CD4-positive, CD25-positive, alpha-beta regulatory T cell (primary cell): ENCODE measurements at regions not wholly inside any gene's neighbourhood (a gene's known extent, or its start where the extent isn't known, plus 50 kb on each side); places are given as distances from the start of the nearest gene placed in this dataset.

Experiments used
- ATAC-seq, 2 donors: fragments of 150-1000 bp; cut with Tn5 transposase; one replicate each; pipeline ENCODE4 v1.10.0; 2021; ENCODE audit warnings: low read depth in 2 of 2, moderate number of reproducible peaks in 2 of 2, moderate library complexity in 1 of 2
- DNase-seq, 3 donors: peaks; one replicate each; pipeline versions ENCODE4 v3.0.0 to v3.0.0-alpha.2; 2012 to 2022; ENCODE audit warnings: mixed read lengths in 1 of 3
- H3K27ac ChIP-seq: one replicate; pipeline ENCODE4 v1.7.0; 2013; ENCODE audit warnings: mild to moderate bottlenecking, low read length; ENCODE audit not compliant: insufficient read depth, poor library complexity, severe bottlenecking
- H3K27me3 ChIP-seq: one replicate; pipeline ENCODE4 v1.7.0; 2013; ENCODE audit warnings: low read length; ENCODE audit not compliant: control insufficient read depth, insufficient read depth
- H3K36me3 ChIP-seq: one replicate; pipeline ENCODE4 v1.7.0; 2013; ENCODE audit warnings: mild to moderate bottlenecking, low read length, moderate library complexity; ENCODE audit not compliant: control insufficient read depth, insufficient read depth
- H3K4me1 ChIP-seq: 2 replicates; pipeline ENCODE4 v1.7.0; 2013; ENCODE audit warnings: mild to moderate bottlenecking, low read length; ENCODE audit not compliant: insufficient read depth, control insufficient read depth, poor library complexity, severe bottlenecking
- H3K4me3 ChIP-seq: one replicate; pipeline ENCODE4 v1.7.0; 2013; ENCODE audit warnings: low read depth, mild to moderate bottlenecking, low read length, moderate library complexity
- H3K9me3 ChIP-seq, 2 experiments: 1 replicate in 1 of 2; 2 replicates in 1 of 2; pipeline ENCODE4 v1.7.0; 2013; ENCODE audit warnings: low read length in 2 of 2, mild to moderate bottlenecking in 1 of 2, moderate library complexity in 1 of 2; ENCODE audit not compliant: control insufficient read depth in 2 of 2
- H3K27ac Mint-ChIP-seq, 3 donors: one replicate each; pipeline ENCODE4 v1.8.0; 2020 to 2022; ENCODE audit warnings: mild to moderate bottlenecking in 3 of 3, mixed read lengths in 3 of 3, moderate library complexity in 2 of 3
- H3K27me3 Mint-ChIP-seq: one replicate; pipeline ENCODE4 v1.8.0; 2022; ENCODE audit warnings: mild to moderate bottlenecking, mixed read lengths
- H3K36me3 Mint-ChIP-seq: one replicate; pipeline ENCODE4 v1.8.0; 2020; ENCODE audit warnings: mixed read lengths
- H3K4me1 Mint-ChIP-seq, 4 donors: one replicate each; pipeline ENCODE4 v1.8.0; 2020 to 2022; ENCODE audit warnings: mixed read lengths in 4 of 4, mild to moderate bottlenecking in 1 of 4
- H3K4me3 Mint-ChIP-seq, 4 donors: one replicate each; pipeline ENCODE4 v1.8.0; 2020 to 2022; ENCODE audit warnings: mild to moderate bottlenecking in 4 of 4, mixed read lengths in 4 of 4, moderate library complexity in 3 of 4
- H3K9me3 Mint-ChIP-seq, 7 donors: one replicate each; pipeline ENCODE4 v1.8.0; 2020 to 2022; ENCODE audit warnings: mixed read lengths in 7 of 7, mild to moderate bottlenecking in 3 of 7, moderate library complexity in 2 of 7

DNA sequence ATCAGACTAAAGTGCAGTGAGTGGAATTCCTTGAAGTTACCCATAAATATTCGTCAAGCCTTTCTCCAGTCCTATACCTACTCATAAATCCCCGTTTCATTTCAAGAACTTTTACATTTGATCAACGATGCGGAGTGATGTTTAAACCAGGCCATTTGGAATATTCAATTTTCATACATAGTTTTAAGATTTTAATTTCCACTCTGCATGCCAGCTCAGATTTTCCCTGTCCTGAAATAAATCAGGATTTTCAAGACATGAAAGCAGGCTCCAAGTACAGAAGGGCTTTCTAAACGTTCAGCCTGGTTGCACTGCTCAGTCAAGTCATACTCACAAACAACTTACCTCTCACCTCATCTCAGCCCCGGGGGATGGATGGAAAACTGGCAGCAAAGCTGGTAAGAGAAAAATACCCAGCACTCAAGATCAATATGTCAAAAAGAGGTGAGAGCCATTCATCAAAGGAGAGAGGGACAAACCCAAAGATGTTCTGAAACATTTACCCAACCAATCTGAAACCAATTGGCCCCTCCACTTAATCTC, 418.5 kb downstream of the PLPP3 start:
- Mint-ChIP-seq H3K36me3 (no peaks in the 10 kb centered on the region), H3K4me3 (no peak overlapping the region), H3K9me3 (peaks cover 0 to 8% (median 0%) of the 10 kb centered on the region in 7 donors), H3K27me3 (no peaks in the 10 kb centered on the region), H3K4me1 (no peaks in the 10 kb centered on the region), H3K27ac (no peak overlapping the region)
- ATAC-seq (no peak), DNase-seq (no peak)
- Histone ChIP-seq H3K27ac (no peak overlapping the region), H3K4me1 (no peaks in the 10 kb centered on the region), H3K4me3 (no peak overlapping the region), H3K36me3 (no peaks in the 10 kb centered on the region), H3K9me3 (no peaks in the 10 kb centered on the region), H3K27me3 (no peaks in the 10 kb centered on the region)

DNA sequence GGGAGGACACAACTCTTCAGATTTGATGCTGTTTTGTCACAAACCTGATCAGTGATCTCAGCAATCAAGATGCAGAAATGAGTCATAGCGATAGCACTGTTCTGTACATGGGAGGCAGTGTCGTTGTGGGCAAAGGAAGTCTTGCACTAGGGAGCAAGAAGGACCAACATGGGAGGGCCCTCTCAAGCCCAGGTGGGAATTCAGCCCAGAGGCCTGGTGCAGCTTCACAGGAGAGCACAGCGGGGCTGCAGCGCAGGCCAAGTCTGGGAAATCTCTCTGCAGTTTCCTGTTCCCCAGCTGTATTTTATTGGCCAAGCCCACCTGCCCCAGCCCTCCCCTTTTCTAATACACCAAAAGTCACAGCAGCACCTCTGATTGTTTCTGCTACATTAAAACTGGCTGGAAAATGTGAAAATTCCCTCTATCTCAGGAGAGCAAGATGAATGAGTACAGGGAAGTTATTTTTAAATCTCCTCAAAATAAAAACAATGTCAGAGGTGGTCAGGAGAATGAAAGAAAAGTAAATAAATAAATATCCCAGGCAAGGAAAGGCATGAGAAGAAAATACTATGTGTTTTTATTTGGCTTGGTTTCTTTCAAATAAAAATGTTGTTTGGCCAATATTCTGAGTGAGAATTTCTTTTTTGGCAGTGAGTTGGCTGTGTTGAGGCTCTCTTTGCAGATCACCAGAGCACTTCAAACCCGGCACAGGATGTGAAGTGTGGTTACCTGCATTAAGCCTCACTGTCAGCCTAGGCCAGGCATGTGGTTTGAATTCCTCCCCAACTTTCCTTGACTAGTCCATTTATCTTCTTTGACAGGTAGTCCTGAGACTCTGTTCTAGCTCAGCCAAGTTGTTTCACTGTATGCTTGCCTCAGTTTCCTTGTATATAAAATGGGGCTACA, 422.1 kb downstream of the PLPP3 start:
- ATAC-seq (no peak), DNase-seq (no peak)
- Mint-ChIP-seq H3K27me3 (no peaks in the 10 kb centered on the region), H3K36me3 (no peaks in the 10 kb centered on the region), H3K9me3 (peaks cover 0 to 6% (median 0%) of the 10 kb centered on the region in 7 donors), H3K4me3 (no peak overlapping the region), H3K27ac (no peak overlapping the region), H3K4me1 (no peaks in the 10 kb centered on the region)
- H3K4me1 ChIP-seq = no peaks in the 10 kb centered on the region
- H3K4me3 ChIP-seq = no peak overlapping the region
- no peak overlapping the region for H3K27ac ChIP-seq
- H3K9me3 ChIP-seq = no peaks in the 10 kb centered on the region
- no peaks in the 10 kb centered on the region for H3K27me3 ChIP-seq
- H3K36me3 ChIP-seq = no peaks in the 10 kb centered on the region

- no peak overlapping the region for H3K27ac Mint-ChIP-seq
- H3K27me3 Mint-ChIP-seq = no peaks in the 10 kb centered on the region
- peaks cover 0 to 4% (median 2%) of the 10 kb centered on the region in 7 donors for H3K9me3 Mint-ChIP-seq
- Histone ChIP-seq H3K27ac (no peak overlapping the region), H3K4me3 (no peak overlapping the region), H3K27me3 (no peaks in the 10 kb centered on the region), H3K9me3 (no peaks in the 10 kb centered on the region), H3K4me1 (no peaks in the 10 kb centered on the region), H3K36me3 (no peaks in the 10 kb centered on the region)
- no peak overlapping the region for H3K4me3 Mint-ChIP-seq
- DNase-seq (no peak), ATAC-seq (no peak)
- no peaks in the 10 kb centered on the region for H3K36me3 Mint-ChIP-seq
- H3K4me1 Mint-ChIP-seq = no peaks in the 10 kb centered on the region
Observed at GRCh38 chr1:56153276-56153675, 426.1 kb downstream of the PLPP3 start.

DNA sequence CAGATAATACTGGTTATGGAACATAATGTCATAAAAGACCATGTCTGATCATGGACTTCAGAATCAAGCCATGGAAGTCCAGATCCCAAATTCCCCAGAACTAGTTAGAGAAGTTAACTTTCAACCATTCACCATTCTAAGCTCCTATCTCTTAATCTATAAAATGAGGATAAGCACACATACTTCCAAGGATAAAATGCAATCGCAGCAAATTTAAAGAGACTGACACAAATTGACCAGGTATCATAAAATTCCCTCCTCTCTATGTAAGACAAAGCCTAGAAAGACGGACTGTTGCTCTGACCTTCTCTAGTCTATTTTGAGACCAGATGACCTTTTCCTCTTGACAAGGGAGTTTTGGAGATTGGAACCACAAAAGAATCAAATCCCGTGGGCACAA, 426.7 kb downstream of the PLPP3 start:
- Mint-ChIP-seq H3K27ac (no peak overlapping the region), H3K4me3 (no peak overlapping the region)
- no peaks in the 10 kb centered on the region for H3K36me3 ChIP-seq

GRCh38 chr1:56151402-56151801, 428.0 kb downstream of the PLPP3 start:
- ATAC-seq = no peak
- no peaks in the 10 kb centered on the region for H3K4me1 Mint-ChIP-seq
- H3K27ac Mint-ChIP-seq = no peak overlapping the region

More for the DNA sequence above, 426.7 kb downstream of the PLPP3 start:
- Histone ChIP-seq H3K4me1 (no peaks in the 10 kb centered on the region), H3K9me3 (no peaks in the 10 kb centered on the region), H3K27me3 (no peaks in the 10 kb centered on the region), H3K27ac (no peak overlapping the region), H3K4me3 (no peak overlapping the region)
- no peaks in the 10 kb centered on the region for H3K4me1 Mint-ChIP-seq
- ATAC-seq (no peak), DNase-seq (no peak)
- H3K36me3 Mint-ChIP-seq = no peaks in the 10 kb centered on the region
- H3K27me3 Mint-ChIP-seq = no peaks in the 10 kb centered on the region
- H3K9me3 Mint-ChIP-seq = peaks cover 0 to 4% (median 2%) of the 10 kb centered on the region in 7 donors

DNA sequence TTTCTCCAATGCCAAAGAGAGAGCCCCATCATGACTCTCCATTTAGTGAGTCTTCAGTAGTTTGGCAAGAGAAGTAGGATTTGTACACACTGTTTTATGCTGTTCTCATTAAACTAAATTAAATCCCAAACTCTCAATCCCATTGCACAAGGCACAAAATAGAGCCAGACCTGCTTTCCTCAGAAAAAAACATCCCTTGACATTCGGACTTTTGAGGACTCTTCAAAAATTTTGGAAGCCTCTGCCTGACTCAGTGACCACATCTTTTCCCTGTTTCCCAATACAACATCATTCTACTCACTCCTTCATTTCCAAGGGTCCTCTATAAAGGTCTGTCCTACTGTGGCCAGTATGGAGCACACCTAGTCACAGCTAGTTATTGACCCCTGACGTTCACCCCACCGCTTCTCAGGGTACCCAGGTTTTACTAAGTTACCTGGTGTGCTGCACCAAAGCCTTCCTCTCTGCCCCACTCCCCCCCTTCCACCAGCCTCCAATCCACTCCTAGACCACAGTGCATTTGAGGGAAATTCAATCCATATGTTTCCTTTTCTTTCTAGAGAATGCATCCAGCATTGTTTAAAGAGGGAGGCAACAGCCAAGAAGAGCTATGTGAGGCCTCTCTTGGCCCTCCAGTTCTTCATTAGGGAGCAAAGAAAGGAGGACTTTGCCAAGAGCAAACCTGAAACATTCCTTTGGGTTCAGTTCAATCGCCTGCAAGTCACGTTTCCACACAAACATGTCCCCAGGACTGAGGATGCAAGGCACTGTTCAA, 428.7 kb downstream of the PLPP3 start:
- DNase-seq (no peak), ATAC-seq (no peak)
- Mint-ChIP-seq H3K27me3 (no peaks in the 10 kb centered on the region), H3K4me1 (no peaks in the 10 kb centered on the region), H3K9me3 (peaks cover 0 to 4% (median 2%) of the 10 kb centered on the region in 7 donors), H3K4me3 (no peak overlapping the region), H3K36me3 (no peaks in the 10 kb centered on the region), H3K27ac (peak overlapping the region in 1 of 3 donors; percentile 15)
- Histone ChIP-seq H3K36me3 (no peaks in the 10 kb centered on the region), H3K9me3 (no peaks in the 10 kb centered on the region), H3K27ac (no peak overlapping the region), H3K4me3 (no peak overlapping the region), H3K27me3 (no peaks in the 10 kb centered on the region), H3K4me1 (no peaks in the 10 kb centered on the region)

More at GRCh38 chr1:56151402-56151801, 428.0 kb downstream of the PLPP3 start:
- Mint-ChIP-seq H3K4me3 (no peak overlapping the region), H3K27me3 (no peaks in the 10 kb centered on the region), H3K36me3 (no peaks in the 10 kb centered on the region), H3K9me3 (peaks cover 0 to 4% (median 2%) of the 10 kb centered on the region in 7 donors)
- H3K4me1 ChIP-seq = no peaks in the 10 kb centered on the region
- DNase-seq = no peak
- no peak overlapping the region for H3K27ac ChIP-seq
- no peaks in the 10 kb centered on the region for H3K9me3 ChIP-seq
- no peaks in the 10 kb centered on the region for H3K27me3 ChIP-seq
- no peaks in the 10 kb centered on the region for H3K36me3 ChIP-seq
- no peak overlapping the region for H3K4me3 ChIP-seq

GRCh38 chr1:56149761-56150160, 429.6 kb downstream of the PLPP3 start:
- no peak overlapping the region for H3K4me3 ChIP-seq
- H3K4me1 Mint-ChIP-seq = no peaks in the 10 kb centered on the region
- H3K27me3 Mint-ChIP-seq = no peaks in the 10 kb centered on the region
- H3K9me3 ChIP-seq = no peaks in the 10 kb centered on the region
- no peak overlapping the region for H3K27ac ChIP-seq
- no peaks in the 10 kb centered on the region for H3K36me3 ChIP-seq
- H3K9me3 Mint-ChIP-seq = peaks cover 0 to 4% (median 2%) of the 10 kb centered on the region in 7 donors
- no peaks in the 10 kb centered on the region for H3K36me3 Mint-ChIP-seq
- H3K27ac Mint-ChIP-seq = no peak overlapping the region
- H3K4me3 Mint-ChIP-seq = no peak overlapping the region
- no peak for DNase-seq
- no peak for ATAC-seq
- H3K4me1 ChIP-seq = no peaks in the 10 kb centered on the region
- H3K27me3 ChIP-seq = no peaks in the 10 kb centered on the region
